Lower leg skin (tissue), 4 donors: ENCODE measurements at regions not wholly inside any gene's neighbourhood (a gene's known extent, or its start where the extent isn't known, plus 50 kb on each side); places are given as distances from the start of the nearest gene placed in this dataset.
"Not testable (repeated sequence)": the region's sequence is repeated elsewhere in the genome, so short reads cannot be mapped to it uniquely, and the experiment has no call there.

Experiments used
- DNase-seq, 2 donors: peaks; one replicate each; pipeline ENCODE4 v3.0.0-alpha.2; 2019; ENCODE audit warnings: low spot score in 2 of 2
- H3K4me3 ChIP-seq: fragments of 200-600 bp; sonication (generic); 2 replicates; pipeline ENCODE4 v1.5.1; 2017; ENCODE audit warnings: mild to moderate bottlenecking, low read depth; ENCODE audit not compliant: poor library complexity, severe bottlenecking
- CTCF ChIP-seq, 3 donors: fragments of 450-650 bp; IDR thresholded peaks; one replicate each; pipeline ENCODE4 v1.5.1; 2016; ENCODE audit warnings: antibody characterized with exemption in 3 of 3, mild to moderate bottlenecking in 3 of 3, moderate library complexity in 2 of 3
- POLR2A ChIP-seq, 2 donors: fragments of 450-650 bp; IDR thresholded peaks; one replicate each; pipeline ENCODE4 v1.6.1; 2016 to 2017; ENCODE audit warnings: antibody characterized with exemption in 2 of 2, mild to moderate bottlenecking in 1 of 2, moderate library complexity in 1 of 2
- WGBS, 2 donors: methylation state at CpG; one replicate each; pipeline ENCODE4 v1.1.5; 2018; 5-methylcytosine and 5-hydroxymethylcytosine counted together
- intact Hi-C: fragments of 100-400 bp; cut with DNase I; formaldehyde crosslinking; loops from one replicate; pipeline ENCODE4 v1.15.0; 2023; ENCODE audit warnings: low total_unique reads

GRCh38 chr2:173571887-173572680 is 217.4 kb downstream of the CDCA7 start:
- DNase-seq, result no peak
- 35 to 44% methylated on average over 5 of the region's 5 CpGs for WGBS, 2 donors
- TF ChIP-seq CTCF (IDR thresholded peaks at IDR 0.05), result no peak
- no peak overlapping the region for H3K4me3 ChIP-seq
- intact Hi-C loops, result no loop called here

GRCh38 chr2:173572848-173573247 is 218.2 kb downstream of the CDCA7 start:
- no peak overlapping the region for H3K4me3 ChIP-seq
- intact Hi-C loops, result no loop called here
- 77 to 80% methylated on average over 1 of the region's 1 CpG for WGBS, 2 donors
- TF ChIP-seq CTCF (IDR thresholded peaks at IDR 0.05) (no peak), POLR2A (IDR thresholded peaks at IDR 0.05) (no peak)
- no peak for DNase-seq

- intact Hi-C loops, DNase-seq, H3K4me3 ChIP-seq: not testable (repeated sequence)
- WGBS, 2 donors, result 94 to 98% methylated on average over 3 of the region's 3 CpGs
These were observed 219.1 kb downstream of the CDCA7 start for GRCh38 chr2:173573782-173574181.

- intact Hi-C loops, result no loop called here
- WGBS, 2 donors, result 42 to 53% methylated on average over 4 of the region's 4 CpGs
- no peak overlapping the region for H3K4me3 ChIP-seq
- no peak for DNase-seq
- no peak for TF ChIP-seq CTCF (IDR thresholded peaks at IDR 0.05)
- TF ChIP-seq POLR2A (IDR thresholded peaks at IDR 0.05), result no peak
These were observed 219.8 kb downstream of the CDCA7 start for GRCh38 chr2:173574324-173575112.

- TF ChIP-seq POLR2A (IDR thresholded peaks at IDR 0.05) (no peak), CTCF (IDR thresholded peaks at IDR 0.05) (no peak)
- H3K4me3 ChIP-seq, result no peak overlapping the region
- intact Hi-C loops, result no loop called here
- DNase-seq, result no peak
- 93 to 95% methylated on average over 8 of the region's 8 CpGs for WGBS, 2 donors
These were observed 223.9 kb downstream of the CDCA7 start for GRCh38 chr2:173578404-173579107.

- intact Hi-C loops, result no loop called here
- no peak for DNase-seq
- no peak overlapping the region for H3K4me3 ChIP-seq
- TF ChIP-seq CTCF (IDR thresholded peaks at IDR 0.05), result no peak
- no peak for TF ChIP-seq POLR2A (IDR thresholded peaks at IDR 0.05)
- WGBS, 2 donors, result 63 to 79% methylated on average over 1 of the region's 1 CpG
These were observed 225.7 kb downstream of the CDCA7 start for GRCh38 chr2:173580351-173580750.
